ENCODE measurements at regions not wholly inside any gene's neighbourhood (a gene's known extent, or its start where the extent isn't known, plus 50 kb on each side); places are given as distances from the start of the nearest gene placed in this dataset.

DNA sequence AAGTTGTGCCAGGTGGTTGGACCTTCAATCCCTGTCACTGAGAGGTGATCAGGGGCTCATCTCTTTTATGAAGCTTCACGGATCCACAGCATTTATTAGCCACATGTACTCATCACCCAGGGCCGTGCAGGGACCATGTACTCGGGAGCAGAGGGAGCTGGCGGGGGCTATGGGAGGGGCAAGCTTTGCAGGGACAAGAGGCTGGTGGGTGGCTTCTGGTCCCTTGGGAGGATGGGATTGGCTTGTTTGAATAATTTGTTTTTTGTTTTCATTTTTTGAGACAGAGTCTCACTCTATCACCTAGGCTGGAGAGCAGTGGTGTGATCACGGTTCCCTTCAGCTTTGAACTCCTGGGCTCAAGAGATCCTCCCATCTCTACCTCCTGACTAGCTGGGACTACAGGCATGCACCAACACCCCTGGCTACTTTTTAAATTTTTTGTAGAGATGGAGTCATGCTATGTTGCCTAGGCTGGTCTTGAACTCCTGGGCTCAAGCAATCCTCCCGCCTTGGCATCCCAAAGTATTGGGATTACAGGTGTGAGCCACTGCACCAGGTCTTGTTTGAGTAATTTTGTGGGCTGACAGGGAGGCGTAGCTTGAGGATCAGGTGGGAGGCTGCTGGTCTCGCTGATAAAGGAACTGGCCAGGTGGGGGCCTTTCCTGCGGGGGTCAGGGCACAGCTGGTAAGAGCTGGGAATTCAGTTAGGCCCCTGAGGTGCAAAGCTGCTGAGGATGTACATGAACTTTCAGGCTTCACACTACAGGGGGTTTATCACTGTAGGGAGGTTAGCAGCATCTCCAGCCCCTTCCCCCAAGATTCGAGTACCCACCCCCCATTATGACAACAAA is 308.0 kb upstream of the C1orf174 start:
- Histone ChIP-seq H3K4me3 (ENCODE audit: insufficient read depth, low read depth, low read length) (no peak overlapping the region), H2BK15ac (ENCODE audit: low read depth, low read length) (no peak overlapping the region), H3K27me3 (ENCODE audit: control insufficient read depth, insufficient read depth, low read length) (no peaks in the 10 kb centered on the region), H2AFZ (replicated peaks; ENCODE audit: low read length, poor library complexity) (no peak overlapping the region), H2BK120ac (ENCODE audit: low read depth, low read length) (no peak overlapping the region), H3K27ac (ENCODE audit: insufficient read depth, low read length) (no peak overlapping the region), H3K9ac (ENCODE audit: low read depth, low read length) (no peak overlapping the region), H3K9me1 (ENCODE audit: insufficient read depth, low read length) (no peaks in the 10 kb centered on the region), H3K9me3 (ENCODE audit: control insufficient read depth, insufficient read depth, low read length) (peaks cover 33% of the 10 kb centered on the region), H3K14ac (replicated peaks; ENCODE audit: low read depth, low read length) (no peak overlapping the region), H2AK9ac (replicated peaks; ENCODE audit: low read depth, low read length, poor library complexity) (no peak overlapping the region), H3K79me1 (ENCODE audit: low read depth in 1 of 2, low read length in 2 of 2) (no peaks in the 10 kb centered on the region), H2AK5ac (ENCODE audit: low read depth, low read length) (no peak overlapping the region), H3K4me2 (ENCODE audit: low read depth, low read length) (no peak overlapping the region), H4K91ac (ENCODE audit: insufficient read depth, low read depth, low read length) (no peak overlapping the region), H4K5ac (ENCODE audit: low read depth, low read length) (no peak overlapping the region), H2BK20ac (ENCODE audit: low read depth, low read length) (no peak overlapping the region), H3K4me1 (ENCODE audit: control insufficient read depth, insufficient read depth, low read length) (no peaks in the 10 kb centered on the region), H4K8ac (ENCODE audit: low read depth in 2 of 2, low read length in 2 of 2) (no peak overlapping the region), H3K23ac (ENCODE audit: low read depth, low read length) (no peak overlapping the region), H3K36me3 (ENCODE audit: control insufficient read depth, insufficient read depth, low read length) (no peaks in the 10 kb centered on the region), H3K4ac (ENCODE audit: low read depth, low read length) (no peak overlapping the region), H2BK5ac (ENCODE audit: low read depth, low read length, poor library complexity, severe bottlenecking) (no peak overlapping the region), H3K56ac (ENCODE audit: extremely low read depth, insufficient read depth, low read length) (no peak overlapping the region), H3K18ac (ENCODE audit: low read depth, low read length) (no peak overlapping the region), H4K20me1 (ENCODE audit: insufficient read depth, low read length) (no peaks in the 10 kb centered on the region)
- no CpG with 5 or more reads among the region's 10 CpGs for WGBS, 2 experiments (ENCODE audit: extremely low coverage in 2 of 2, insufficient read length in 1 of 2)
- ATAC-seq (ENCODE audit: low read depth) (no peak), DNase-seq (no peak)
- ChIA-PET CTCF (no interaction called here), POLR2A (ENCODE audit: unreplicated experiment) (no interaction called here)
- TF ChIP-seq MXI1 (IDR thresholded peaks at IDR 0.05; ENCODE audit: borderline replicate concordance, low read depth, low read length) (no peak), RFX5 (IDR thresholded peaks at IDR 0.05; ENCODE audit: low read depth, low read length) (no peak), USF2 (IDR thresholded peaks at IDR 0.05; ENCODE audit: low read depth, low read length) (no peak), ELK1 (IDR thresholded peaks at IDR 0.05; ENCODE audit: borderline replicate concordance, low read depth, low read length) (no peak), NFE2L2 (IDR thresholded peaks at IDR 0.05; ENCODE audit: low read depth, low read length) (no peak), CHD1 (IDR thresholded peaks at IDR 0.05; ENCODE audit: low read depth, low read length) (no peak), RCOR1 (IDR thresholded peaks at IDR 0.05; ENCODE audit: insufficient replicate concordance, low read length) (no peak), MAFK (IDR thresholded peaks at IDR 0.05; ENCODE audit: low read depth, low read length) (no peak), CTCF (conservative IDR thresholded peaks at IDR 0.05; ENCODE audit: low read depth, low read length) (no peak), MAZ (IDR thresholded peaks at IDR 0.05; ENCODE audit: borderline replicate concordance, low read depth, low read length) (no peak), FOS (IDR thresholded peaks at IDR 0.05; ENCODE audit: low read depth, low read length) (no peak), SMC3 (IDR thresholded peaks at IDR 0.05; ENCODE audit: low read depth, low read length) (no peak), BHLHE40 (IDR thresholded peaks at IDR 0.05; ENCODE audit: low read depth, low read length) (no peak), CEBPB (IDR thresholded peaks at IDR 0.05; ENCODE audit: low read depth, low read length) (no peak), RAD21 (IDR thresholded peaks at IDR 0.05; ENCODE audit: low read length) (no peak)
- in situ Hi-C loops (cut with MboI; ENCODE audit: low sequenced_read_pairs) (no loop called here), dilution Hi-C loops (cut with HindIII; ENCODE audit: low sequenced_read_pairs, unreplicated experiment) (no loop called here), intact Hi-C loops (cut with micrococcal nuclease) (no loop called here)
- no TSS peak for BruUV-seq (replicated peaks)
